Calu3 (cell line): ENCODE measurements at regions not wholly inside any gene's neighbourhood (a gene's known extent, or its start where the extent isn't known, plus 50 kb on each side); places are given as distances from the start of the nearest gene placed in this dataset.

Experiments
- BruUV-seq: library from RNA; stranded (reverse); fragments of 400-500 nt; replicated peaks from 2 replicates; lab custom pipeline; 2021; lab: Mats Ljungman, UMichigan
- CTCF ChIA-PET: fragments of 300-600 bp; sonication (Branson Sonifier 250); formaldehyde crosslinking; loops from one replicate; lab custom pipeline; 2022; ENCODE audit warnings: antibody characterized with exemption; lab: Charles Lee
- DNase-seq: peaks from one replicate; pipeline ENCODE4 v3.0.0; 2022
- H3K27ac Mint-ChIP-seq: one replicate; pipeline ENCODE4 v1.8.0; 2022; ENCODE audit warnings: mixed read lengths; ENCODE audit not compliant: unreplicated experiment
- H3K27me3 Mint-ChIP-seq: one replicate; pipeline ENCODE4 v1.8.0; 2022; ENCODE audit warnings: mixed read lengths; ENCODE audit not compliant: unreplicated experiment
- H3K36me3 Mint-ChIP-seq: one replicate; pipeline ENCODE4 v1.8.0; 2022; ENCODE audit warnings: mild to moderate bottlenecking, moderate library complexity, mixed read lengths; ENCODE audit not compliant: insufficient read depth, unreplicated experiment
- H3K4me1 Mint-ChIP-seq: one replicate; pipeline ENCODE4 v1.8.0; 2022; ENCODE audit warnings: mild to moderate bottlenecking, low read depth, mixed read lengths; ENCODE audit not compliant: unreplicated experiment
- H3K4me3 Mint-ChIP-seq: one replicate; pipeline ENCODE4 v1.8.0; 2022; ENCODE audit warnings: mild to moderate bottlenecking, low read depth, moderate library complexity, mixed read lengths; ENCODE audit not compliant: unreplicated experiment
- H3K9me3 Mint-ChIP-seq: one replicate; pipeline ENCODE4 v1.8.0; 2022; ENCODE audit warnings: low read depth, mixed read lengths; ENCODE audit not compliant: unreplicated experiment
- intact Hi-C: fragments of 100-400 bp; cut with micrococcal nuclease; formaldehyde crosslinking; loops from one replicate; pipeline ENCODE4 v1.10.0; 2022; ENCODE audit not compliant: unreplicated experiment
- TF ChIP-seq, protein P1 (sequence below): fragments of 200-600 bp; IDR thresholded peaks from one replicate; pipeline ENCODE4 v1.8.0; 2022; ENCODE audit warnings: antibody characterized with exemption; ENCODE audit not compliant: unreplicated experiment

DNA sequence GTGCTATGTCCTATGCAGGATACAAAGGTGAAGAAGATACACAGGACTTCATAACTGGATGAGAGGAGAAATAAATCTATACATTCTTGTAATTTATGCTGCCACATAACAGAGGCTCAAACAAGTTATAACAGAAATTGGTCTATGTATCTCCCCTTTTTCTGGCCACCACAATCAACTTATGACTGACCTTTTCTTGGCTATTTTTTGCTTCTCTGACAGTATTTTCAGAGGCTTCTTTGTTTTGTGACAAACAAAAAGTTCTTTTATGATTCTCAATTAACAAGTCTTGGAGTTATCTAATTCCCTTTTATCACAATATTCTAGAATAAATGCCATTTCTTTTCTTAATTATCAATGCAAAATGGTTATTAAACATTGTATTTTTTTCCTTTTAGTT lies 953.0 kb upstream of the ZWINT start:
- no TSS peak for BruUV-seq
- no peak for DNase-seq
- intact Hi-C loops = no loop called here
- TF ChIP-seq, protein P1, sequence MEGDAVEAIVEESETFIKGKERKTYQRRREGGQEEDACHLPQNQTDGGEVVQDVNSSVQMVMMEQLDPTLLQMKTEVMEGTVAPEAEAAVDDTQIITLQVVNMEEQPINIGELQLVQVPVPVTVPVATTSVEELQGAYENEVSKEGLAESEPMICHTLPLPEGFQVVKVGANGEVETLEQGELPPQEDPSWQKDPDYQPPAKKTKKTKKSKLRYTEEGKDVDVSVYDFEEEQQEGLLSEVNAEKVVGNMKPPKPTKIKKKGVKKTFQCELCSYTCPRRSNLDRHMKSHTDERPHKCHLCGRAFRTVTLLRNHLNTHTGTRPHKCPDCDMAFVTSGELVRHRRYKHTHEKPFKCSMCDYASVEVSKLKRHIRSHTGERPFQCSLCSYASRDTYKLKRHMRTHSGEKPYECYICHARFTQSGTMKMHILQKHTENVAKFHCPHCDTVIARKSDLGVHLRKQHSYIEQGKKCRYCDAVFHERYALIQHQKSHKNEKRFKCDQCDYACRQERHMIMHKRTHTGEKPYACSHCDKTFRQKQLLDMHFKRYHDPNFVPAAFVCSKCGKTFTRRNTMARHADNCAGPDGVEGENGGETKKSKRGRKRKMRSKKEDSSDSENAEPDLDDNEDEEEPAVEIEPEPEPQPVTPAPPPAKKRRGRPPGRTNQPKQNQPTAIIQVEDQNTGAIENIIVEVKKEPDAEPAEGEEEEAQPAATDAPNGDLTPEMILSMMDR = no peak
- Mint-ChIP-seq H3K4me1 (no peaks in the 10 kb centered on the region), H3K36me3 (no peaks in the 10 kb centered on the region), H3K9me3 (no peaks in the 10 kb centered on the region), H3K27ac (no peak overlapping the region), H3K4me3 (no peak overlapping the region), H3K27me3 (no peaks in the 10 kb centered on the region)
- CTCF ChIA-PET = no interaction called here

DNA sequence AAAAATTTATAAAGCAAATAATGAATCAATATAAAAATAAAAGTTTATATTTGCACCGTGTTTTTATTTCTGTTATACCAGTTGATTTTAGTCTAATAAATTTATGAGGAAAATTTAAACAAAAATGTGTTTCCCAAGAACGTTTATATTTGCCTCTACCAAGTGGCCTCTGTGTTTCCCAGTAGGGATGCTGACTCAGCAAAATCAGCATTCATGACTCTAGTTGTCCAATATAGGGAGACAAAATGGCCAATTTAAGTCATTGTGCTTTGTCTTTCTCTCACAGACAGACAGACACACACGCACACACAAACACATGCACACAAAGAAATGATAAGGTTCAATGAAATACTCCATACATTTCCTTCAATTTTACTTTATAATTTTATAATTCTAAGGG lies 942.5 kb upstream of the ZWINT start:
- intact Hi-C loops = no loop called here
- no TSS peak for BruUV-seq
- Mint-ChIP-seq H3K27me3 (no peaks in the 10 kb centered on the region), H3K9me3 (no peaks in the 10 kb centered on the region), H3K4me1 (no peaks in the 10 kb centered on the region), H3K4me3 (no peak overlapping the region), H3K36me3 (no peaks in the 10 kb centered on the region), H3K27ac (no peak overlapping the region)
- DNase-seq = peak; percentile 6
- TF ChIP-seq, protein P1 = no peak
- CTCF ChIA-PET = no interaction called here

DNA sequence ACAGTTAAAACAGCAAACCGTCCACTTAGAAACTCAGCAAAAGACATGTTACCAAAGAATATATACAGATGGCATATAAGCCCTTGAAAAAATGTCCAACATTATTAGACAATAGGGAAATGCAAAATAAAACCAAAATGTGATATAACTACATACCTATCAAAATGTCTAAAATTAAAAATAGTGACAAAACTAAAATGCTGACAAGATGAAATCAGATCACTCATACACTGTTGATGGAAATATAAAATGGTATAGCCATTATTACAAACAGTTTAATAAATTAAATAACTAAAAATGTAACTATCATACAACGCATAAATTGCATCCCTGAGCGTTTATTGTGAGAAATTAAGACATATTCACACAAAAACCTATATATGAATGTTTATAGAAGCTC lies 939.7 kb upstream of the ZWINT start:
- Mint-ChIP-seq H3K36me3 (no peaks in the 10 kb centered on the region), H3K27ac (no peak overlapping the region), H3K4me1 (no peaks in the 10 kb centered on the region), H3K27me3 (no peaks in the 10 kb centered on the region), H3K4me3 (no peak overlapping the region), H3K9me3 (no peaks in the 10 kb centered on the region)
- TF ChIP-seq, protein P1 = no peak
- DNase-seq = no peak
- BruUV-seq = no TSS peak
- intact Hi-C loops = no loop called here
- CTCF ChIA-PET = interaction anchor here (0.7 kb wide), 1 partner anchor 150 kb away, joined by 5 read pairs; no protein-coding TSS in a partner anchor

DNA sequence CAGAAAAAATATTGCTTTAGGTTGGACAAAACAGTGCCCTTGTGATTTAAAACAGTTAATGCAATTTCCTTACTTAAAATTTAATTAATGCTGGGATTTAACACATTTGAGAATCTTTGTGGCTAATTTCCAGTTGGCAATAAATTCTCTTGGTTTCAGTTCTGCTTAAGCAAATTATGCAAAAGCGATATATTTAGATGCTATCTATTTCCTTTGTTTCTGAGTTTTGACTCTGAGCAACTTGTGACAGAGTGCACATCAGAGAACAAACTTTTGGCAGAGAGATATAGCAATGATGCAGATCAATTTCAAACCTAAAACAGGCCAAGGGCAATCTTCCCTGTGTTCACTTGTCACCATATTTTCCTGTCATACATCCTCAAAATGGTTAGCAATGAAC lies 933.6 kb upstream of the ZWINT start:
- Mint-ChIP-seq H3K4me3 (no peak overlapping the region), H3K9me3 (no peaks in the 10 kb centered on the region), H3K27me3 (no peaks in the 10 kb centered on the region), H3K36me3 (no peaks in the 10 kb centered on the region), H3K4me1 (no peaks in the 10 kb centered on the region), H3K27ac (no peak overlapping the region)
- no TSS peak for BruUV-seq
- CTCF ChIA-PET = no interaction called here
- no peak for DNase-seq
- intact Hi-C loops = no loop called here
- TF ChIP-seq, protein P1 = no peak
